ENCODE measurements at regions not wholly inside any gene's neighbourhood (a gene's known extent, or its start where the extent isn't known, plus 50 kb on each side); places are given as distances from the start of the nearest gene placed in this dataset.

GRCh38 chr9:12934545-12935272, 159.9 kb downstream of the LURAP1L start:
- no peak for DNase-seq

DNA sequence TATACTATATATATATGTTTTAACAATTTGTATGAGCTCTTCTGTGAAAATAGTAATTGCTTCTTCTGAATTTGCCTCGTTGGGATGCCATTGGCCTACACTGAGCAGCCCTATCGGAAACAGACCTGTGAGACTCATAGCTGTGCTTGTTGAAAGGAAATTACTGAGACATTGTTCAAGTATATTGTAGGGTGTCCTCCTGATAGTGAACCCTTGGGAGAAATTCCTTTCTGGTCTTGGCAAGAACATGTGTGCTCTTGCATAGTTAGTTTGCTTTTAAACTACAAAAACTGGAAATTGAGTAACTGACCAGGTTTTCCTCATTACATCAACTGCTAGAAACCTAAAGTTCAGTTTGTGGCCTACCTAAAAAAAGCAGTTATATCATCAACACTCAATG, 160.9 kb downstream of the LURAP1L start:
- DNase-seq, result no peak

DNA sequence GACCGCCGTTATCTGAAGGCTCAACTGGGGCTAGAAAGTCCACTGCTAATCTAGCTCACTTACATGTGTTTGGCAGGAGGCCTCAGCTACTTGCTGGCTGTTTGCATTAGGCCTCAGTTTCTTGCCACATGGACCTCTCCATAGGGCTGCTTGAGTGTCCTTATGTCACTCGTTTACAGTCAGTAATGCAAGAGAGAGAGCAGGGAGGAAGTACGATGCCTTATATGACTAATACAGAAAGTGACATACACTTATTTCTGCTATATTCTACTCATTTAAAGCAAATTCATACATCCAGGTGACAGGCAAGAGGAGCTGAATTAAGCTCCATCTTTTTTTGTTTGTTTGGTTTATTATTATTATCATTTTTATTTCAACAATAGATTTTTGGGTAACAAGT, 179.6 kb downstream of the LURAP1L start:
- DNase-seq, result no peak

DNA sequence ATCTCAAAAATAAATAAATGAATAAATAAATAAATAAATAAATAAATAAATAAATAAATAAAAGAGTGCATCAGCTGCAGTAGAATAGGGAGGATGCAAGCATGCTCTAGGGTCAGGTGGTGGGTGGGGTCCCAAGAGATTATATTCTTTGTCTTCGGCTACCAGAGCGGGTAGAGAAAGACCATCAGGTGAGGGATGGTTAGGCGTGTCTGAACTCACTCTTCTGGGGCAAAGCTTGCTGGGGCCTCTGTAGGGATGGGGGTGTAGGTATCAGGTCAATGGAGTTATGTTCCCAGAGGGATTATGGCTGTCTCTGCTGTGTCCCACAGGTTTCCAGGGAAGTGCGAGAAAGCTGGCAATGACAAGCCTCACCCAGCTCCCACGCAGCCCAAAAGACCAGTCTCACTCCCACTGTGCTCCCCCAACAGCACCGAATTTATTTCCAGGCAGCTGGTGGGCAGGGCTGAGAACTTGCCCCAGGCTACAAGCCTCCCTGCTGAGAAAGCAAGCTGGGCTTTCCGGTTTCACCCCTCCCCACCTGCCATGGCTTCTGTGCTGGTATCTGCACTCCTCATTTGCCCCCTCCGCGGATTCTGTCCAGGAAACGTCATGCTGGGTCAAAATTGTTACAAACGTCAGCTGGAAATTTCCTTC, 180.8 kb downstream of the LURAP1L start:
- DNase-seq, result no peak

DNA sequence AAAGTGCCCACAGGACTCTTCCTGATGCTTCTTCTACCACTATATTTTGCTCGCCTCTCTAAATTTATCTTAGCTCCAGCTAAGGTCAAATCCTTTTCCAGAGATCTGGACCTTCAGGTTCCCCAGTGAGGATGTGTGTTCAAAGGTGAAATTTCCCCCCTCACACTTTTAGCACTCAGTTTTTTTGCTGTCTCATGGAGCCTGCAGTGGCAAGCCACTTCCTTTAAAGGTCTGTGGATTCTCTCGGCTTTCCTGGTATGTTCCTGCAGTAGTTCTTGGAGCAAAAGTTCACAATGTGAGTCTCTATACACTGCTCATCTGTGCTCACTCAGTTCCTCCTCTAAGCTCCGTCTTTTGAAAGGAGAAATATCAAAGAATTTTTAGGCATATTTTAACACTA, 181.4 kb downstream of the LURAP1L start:
- peak; percentile 7 for DNase-seq

GRCh38 chr9:12956805-12957204, 182.0 kb downstream of the LURAP1L start:
- DNase-seq, result no peak

GRCh38 chr9:12958279-12958678, 183.5 kb downstream of the LURAP1L start:
- DNase-seq, result no peak

DNA sequence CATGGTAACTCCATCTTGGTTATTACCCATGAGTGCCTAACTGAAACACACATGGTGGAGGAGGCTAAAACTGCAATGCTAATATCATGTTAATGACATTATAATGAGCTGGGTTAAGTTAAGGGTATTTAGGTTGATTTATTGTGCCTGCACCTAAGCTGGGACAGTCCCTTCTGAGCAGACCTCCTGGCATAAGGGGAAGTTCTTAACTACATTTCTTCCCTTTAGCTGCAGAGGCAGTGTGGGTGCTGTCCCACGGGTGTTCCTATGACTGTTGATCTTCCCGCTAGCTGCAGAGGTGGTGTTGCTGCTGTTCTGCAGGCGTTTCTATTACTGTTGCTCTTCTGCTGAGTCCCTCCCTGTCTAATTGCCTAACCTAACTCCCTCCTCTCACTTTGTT, 183.9 kb downstream of the LURAP1L start:
- DNase-seq, result no peak

DNA sequence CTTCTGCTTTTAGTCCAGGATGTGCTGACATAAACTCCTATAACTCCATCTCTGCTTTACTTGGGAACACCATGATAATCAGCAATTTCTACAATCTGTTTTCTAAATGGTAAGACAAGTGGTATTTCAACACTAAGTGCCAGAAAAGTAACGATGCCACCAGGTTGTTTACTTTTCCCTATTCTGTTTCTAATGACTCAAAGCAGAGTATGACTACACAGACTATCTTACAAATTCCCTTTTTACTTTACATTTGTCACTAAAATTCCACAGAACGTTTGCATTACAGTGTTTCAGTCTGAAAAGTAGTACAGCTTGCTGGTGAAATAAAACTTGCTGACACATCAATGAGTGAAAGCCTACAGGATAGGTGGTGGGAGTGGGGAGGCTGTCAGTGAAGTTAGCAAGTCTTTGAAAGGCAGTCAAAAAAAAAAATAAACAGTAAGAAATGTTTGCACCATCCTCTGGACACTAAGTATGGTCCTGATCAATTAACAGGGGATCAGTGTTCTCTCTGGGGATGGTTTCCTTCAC, 186.5 kb downstream of the LURAP1L start:
- DNase-seq, result no peak

- DNase-seq, result peak; percentile 4
These were observed 188.7 kb downstream of the LURAP1L start for GRCh38 chr9:12963537-12963936.

DNA sequence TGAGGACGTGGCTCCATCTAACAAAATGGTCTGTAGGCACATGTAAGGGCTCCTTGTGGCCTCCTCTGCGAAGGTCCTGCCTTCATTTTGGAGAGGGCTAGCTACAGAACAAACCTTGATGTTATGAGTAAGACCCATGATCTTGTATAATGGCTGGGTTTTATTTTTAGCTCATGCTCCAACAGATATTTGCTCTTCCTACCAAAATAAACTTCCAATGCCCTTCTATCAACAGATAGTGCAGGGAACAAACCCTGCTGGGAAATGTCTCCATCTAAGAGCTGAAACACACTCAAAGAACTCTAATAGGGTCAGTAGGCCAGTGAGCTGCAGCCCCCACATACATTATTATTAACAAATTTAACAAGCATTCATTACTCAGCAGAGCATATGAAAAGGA, 189.5 kb downstream of the LURAP1L start:
- no peak for DNase-seq

DNA sequence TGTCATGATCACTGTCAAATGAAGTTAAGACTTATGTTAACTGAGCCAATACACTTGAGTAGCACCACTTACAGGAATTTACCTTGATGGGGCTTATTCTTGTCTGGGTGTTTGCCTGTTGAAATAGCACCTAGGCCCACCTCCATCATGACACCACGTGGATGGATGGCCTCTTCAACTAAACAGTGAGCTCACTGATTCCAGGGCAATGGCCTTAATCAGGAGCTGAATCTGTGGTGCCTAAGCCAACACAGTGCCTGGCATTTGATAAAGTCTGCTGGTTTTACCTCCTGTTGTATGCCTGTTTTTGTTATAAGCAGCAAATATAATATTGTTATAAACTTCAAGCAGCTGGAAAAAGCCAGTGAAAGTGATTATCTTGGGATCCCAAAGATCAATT, 190.5 kb downstream of the LURAP1L start:
- DNase-seq, result no peak

GRCh38 chr9:12968093-12968492, 193.3 kb downstream of the LURAP1L start:
- no peak for DNase-seq

- DNase-seq, result no peak
These were observed 198.1 kb downstream of the LURAP1L start for GRCh38 chr9:12972608-12973589.

GRCh38 chr9:12973710-12974109, 198.9 kb downstream of the LURAP1L start:
- no peak for DNase-seq

DNA sequence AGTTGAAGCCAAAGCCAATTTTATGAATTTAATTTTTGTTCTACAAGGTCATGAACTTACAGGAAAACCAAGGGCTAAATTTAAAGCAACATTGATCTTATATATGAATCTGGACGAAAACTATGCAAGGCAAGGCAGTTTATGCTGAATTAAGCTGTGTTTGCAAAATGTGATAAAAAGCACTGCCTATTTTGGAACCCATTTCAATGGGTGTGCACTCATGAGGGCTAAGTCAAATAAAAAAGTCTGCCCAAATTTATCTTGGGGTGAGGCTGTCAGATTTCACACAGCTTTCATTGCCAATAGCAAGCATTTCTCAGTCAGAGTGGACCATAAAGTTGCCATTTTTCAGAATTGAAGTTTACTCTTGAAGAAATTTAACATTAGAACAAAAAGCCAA, 199.9 kb downstream of the LURAP1L start:
- no peak for DNase-seq

DNA sequence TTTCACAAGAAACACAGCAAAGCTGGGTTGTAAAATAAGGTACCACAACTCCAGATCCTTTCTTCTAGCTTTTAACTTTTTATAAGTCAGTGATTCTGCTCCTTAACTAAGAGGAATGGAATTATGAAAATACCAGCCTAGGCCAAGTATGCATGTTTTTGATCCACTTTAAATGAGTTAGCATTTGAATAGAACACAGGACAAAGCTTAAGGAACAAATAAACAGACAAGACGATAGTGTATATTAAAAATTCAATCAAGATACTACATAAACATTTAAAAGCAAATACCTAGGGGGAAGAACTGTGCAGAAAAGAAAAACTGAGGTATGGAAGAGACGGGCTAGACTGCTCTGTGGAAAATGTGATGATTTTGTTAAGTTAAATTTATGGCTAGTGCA, 200.7 kb downstream of the LURAP1L start:
- no peak for DNase-seq

GRCh38 chr9:12980085-12980851, 205.4 kb downstream of the LURAP1L start:
- DNase-seq, result no peak

- no peak for DNase-seq
These were observed 213.4 kb downstream of the LURAP1L start for GRCh38 chr9:12988258-12988657.

DNA sequence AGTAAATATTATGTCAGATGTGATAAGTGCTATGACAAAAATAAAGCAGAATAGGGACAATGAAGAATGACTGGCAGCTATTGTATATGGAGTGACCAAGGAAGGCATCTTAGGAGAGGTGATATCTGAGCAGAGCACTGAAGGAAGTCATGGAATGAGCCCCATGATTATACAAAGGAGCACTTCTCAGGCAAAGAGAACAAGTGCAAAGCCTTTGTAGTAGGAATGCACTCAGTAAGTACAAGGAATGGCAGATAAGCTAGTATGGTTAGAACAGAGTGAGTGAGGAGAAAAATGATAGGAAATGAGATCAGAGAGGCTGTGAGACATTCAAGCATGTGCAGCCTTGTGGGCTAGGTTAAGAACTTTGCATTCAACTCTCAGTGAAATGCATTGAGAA, 214.8 kb downstream of the LURAP1L start:
- no peak for DNase-seq

DNA sequence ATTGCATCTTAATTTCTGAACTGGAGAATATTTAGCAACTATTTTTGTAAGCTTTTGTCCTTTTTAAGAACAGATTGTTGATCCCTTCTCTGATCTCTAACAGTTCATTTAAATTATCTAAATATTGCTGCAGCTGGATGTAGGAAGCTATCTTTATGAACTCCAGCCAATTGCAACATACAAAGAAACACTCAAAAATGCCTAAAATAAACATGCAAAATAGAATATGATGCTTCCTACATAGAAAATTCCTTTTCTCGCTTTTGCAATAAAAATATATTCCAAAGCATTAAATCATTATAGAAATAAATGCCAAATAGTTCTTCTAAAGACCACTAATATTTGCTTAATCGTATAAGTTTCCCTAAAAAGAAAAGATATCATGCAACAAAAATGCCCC, 218.6 kb downstream of the LURAP1L start:
- DNase-seq, result no peak

- no peak for DNase-seq
These were observed 222.2 kb downstream of the LURAP1L start for GRCh38 chr9:12997009-12997408.

All from GDM1 (cell line).